ENCODE measurements at regions not wholly inside any gene's neighbourhood (a gene's known extent, or its start where the extent isn't known, plus 50 kb on each side); places are given as distances from the start of the nearest gene placed in this dataset.

GRCh38 chr21:38159355-38159754 is 97.4 kb upstream of the KCNJ15 start:
- no peaks in the 10 kb centered on the region for H3K4me1 ChIP-seq (ENCODE audit: control insufficient read depth, insufficient read depth, low read length)
- H3K9me3 ChIP-seq (ENCODE audit: control insufficient read depth, insufficient read depth, low read depth, low read length): no peaks in the 10 kb centered on the region
- no peaks in the 10 kb centered on the region for H3K27me3 ChIP-seq (ENCODE audit: control insufficient read depth, insufficient read depth, low read length)
- no peaks in the 10 kb centered on the region for H3K36me3 ChIP-seq (ENCODE audit: control insufficient read depth, insufficient read depth, low read length)
- no TSS peak for BruUV-seq (replicated peaks)
- no peak overlapping the region for H3K27ac ChIP-seq (ENCODE audit: low read length)
- CTCF ChIA-PET: interaction anchor here (0.6 to 1.0 kb wide), 2 partner anchors 197 to 1113 kb away, joined by 4 to 7 read pairs; no protein-coding TSS in a partner anchor
- in situ Hi-C loops (cut with HindIII; ENCODE audit: low pct_unique_long_range_greater_than_20kb, low sequenced_read_pairs) (no loop called here), intact Hi-C loops (cut with micrococcal nuclease; ENCODE audit: unreplicated experiment) (no loop called here)
- H3K4me3 ChIP-seq (ENCODE audit: low read depth in 2 of 2, low read length in 2 of 2): no peak overlapping the region
- DNase-seq (ENCODE audit: low read depth, low spot score) (peak; percentile 33), ATAC-seq (no peak; the same call in 1 of the 2 replicates)
- POLR2A ChIA-PET: no interaction called here
- TF ChIP-seq CTCF (IDR thresholded peaks at IDR 0.05) (peak; percentile 77), TCF7L2 (IDR thresholded peaks at IDR 0.05; ENCODE audit: low read depth, low read length) (no peak)

GRCh38 chr21:38165466-38166172 is 91.2 kb upstream of the KCNJ15 start:
- no peak for DNase-seq (ENCODE audit: low read depth, low spot score)
- Histone ChIP-seq H3K4me3 (ENCODE audit: low read depth in 2 of 2, low read length in 2 of 2) (no peak overlapping the region), H3K27ac (ENCODE audit: low read length) (no peak overlapping the region), H3K9me3 (ENCODE audit: control insufficient read depth, insufficient read depth, low read depth, low read length) (no peaks in the 10 kb centered on the region), H3K27me3 (ENCODE audit: control insufficient read depth, insufficient read depth, low read length) (no peaks in the 10 kb centered on the region), H3K36me3 (ENCODE audit: control insufficient read depth, insufficient read depth, low read length) (no peaks in the 10 kb centered on the region), H3K4me1 (ENCODE audit: control insufficient read depth, insufficient read depth, low read length) (no peaks in the 10 kb centered on the region)
- intact Hi-C loops (cut with micrococcal nuclease; ENCODE audit: unreplicated experiment) (no loop called here), in situ Hi-C loops (cut with HindIII; ENCODE audit: low pct_unique_long_range_greater_than_20kb, low sequenced_read_pairs) (no loop called here)
- no peak for ATAC-seq
- no TSS peak for BruUV-seq (replicated peaks)
- TF ChIP-seq SIN3A (IDR thresholded peaks at IDR 0.05; ENCODE audit: borderline replicate concordance, insufficient read depth, low read depth, low read length) (no peak), CTCF (IDR thresholded peaks at IDR 0.05) (no peak), TCF7L2 (IDR thresholded peaks at IDR 0.05; ENCODE audit: low read depth, low read length) (no peak), POLR2AphosphoS5 (IDR thresholded peaks at IDR 0.05; ENCODE audit: low read depth, low read length) (no peak), REST (IDR thresholded peaks at IDR 0.05; ENCODE audit: insufficient read depth in 1 of 2, low read depth in 2 of 2, low read length in 1 of 2) (no peak)
- CTCF ChIA-PET: no interaction called here
- POLR2A ChIA-PET: no interaction called here
